GM21529 (cell line): ENCODE measurements at regions not wholly inside any gene's neighbourhood (a gene's known extent, or its start where the extent isn't known, plus 50 kb on each side); places are given as distances from the start of the nearest gene placed in this dataset.

ENCODE experiments used
- ATAC-seq: cut with Tn5 transposase; IDR thresholded peaks from one replicate; pipeline ENCODE4 v1.9.1; 2021; ENCODE audit not compliant: unreplicated experiment

DNA sequence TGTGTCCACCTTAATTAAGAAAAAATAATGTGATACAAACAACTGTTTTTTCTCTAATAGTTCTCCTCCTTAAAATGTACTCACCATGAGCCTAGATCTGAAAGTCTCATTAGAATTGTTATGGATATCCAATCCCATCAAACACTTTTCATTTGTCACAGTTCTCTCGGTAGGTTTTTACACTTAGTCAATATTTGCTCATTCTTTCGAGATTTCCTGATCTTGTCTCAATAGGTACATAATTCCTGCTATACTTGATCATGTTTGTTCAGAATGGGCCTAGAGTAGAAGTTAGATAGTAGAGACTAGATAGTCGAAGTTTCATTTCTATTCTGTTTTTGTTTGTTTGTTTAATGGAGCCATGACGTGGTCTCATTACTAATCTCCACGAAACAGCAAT, 2005.7 kb downstream of the NCAM2 start:
- ATAC-seq = no peak

DNA sequence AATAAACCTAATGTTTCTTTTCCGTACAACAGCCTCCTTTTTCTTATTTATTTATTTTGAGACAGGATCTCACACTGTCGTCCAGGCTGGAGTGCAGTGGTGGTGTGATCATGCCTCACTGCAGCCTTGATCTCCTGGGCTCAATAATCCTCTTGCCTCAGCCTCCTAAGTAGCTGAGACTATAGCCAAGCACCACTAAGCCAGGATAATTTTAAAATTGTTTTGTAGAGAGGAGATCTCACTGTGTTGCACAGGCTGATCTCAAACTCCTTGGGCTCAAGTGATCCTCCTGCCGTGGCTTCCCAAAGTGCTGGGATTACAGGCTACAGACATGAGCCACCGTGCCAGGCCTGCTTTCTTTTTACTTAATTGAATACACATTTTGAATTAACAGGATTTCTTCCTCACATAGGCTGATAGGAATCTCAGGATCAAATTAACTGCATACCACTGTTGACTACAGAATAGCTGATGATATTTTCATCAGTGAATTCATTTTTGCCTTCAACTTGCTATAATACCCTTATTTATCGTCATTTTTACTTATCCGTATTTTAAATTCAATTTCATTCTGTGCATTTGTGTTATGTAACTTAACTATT, 2010.5 kb downstream of the NCAM2 start:
- ATAC-seq = no peak

DNA sequence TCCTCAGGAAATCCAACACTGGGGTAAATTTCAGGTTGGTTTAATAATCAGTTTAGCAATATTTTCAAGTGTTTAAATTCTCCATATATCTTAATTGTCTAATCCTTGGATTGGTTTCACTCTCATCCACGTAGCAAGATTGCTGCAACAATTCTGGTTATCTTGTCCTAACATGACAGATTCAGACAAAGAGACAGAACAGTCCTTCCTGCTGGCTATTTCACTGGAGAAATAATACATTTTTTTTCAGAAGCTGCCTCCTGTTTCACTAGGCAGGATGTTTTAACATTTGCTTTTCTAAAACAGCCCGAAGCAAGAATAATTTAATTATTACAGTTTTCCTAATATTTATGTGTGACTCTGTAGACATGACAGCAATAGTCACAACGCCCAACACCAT, 2011.2 kb downstream of the NCAM2 start:
- no peak for ATAC-seq

DNA sequence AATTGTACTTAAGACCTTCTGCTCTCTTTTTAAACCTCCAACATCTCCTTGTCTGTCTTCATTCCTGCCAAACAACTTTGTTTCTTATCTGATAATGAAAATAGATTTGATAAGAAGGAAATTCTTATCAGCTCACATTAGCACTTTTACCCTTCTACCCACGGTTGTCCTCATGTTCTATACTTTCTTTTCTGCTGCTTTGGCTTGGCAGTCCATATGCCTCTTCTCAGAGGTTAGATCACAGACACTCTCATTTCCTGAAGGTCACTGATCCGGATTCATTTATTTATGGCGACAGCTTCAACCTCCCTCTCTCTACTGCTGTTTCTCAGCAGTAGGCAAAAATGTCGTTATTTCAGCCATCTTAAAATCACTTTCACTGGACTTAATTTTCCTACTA, 2015.8 kb downstream of the NCAM2 start:
- ATAC-seq = no peak

DNA sequence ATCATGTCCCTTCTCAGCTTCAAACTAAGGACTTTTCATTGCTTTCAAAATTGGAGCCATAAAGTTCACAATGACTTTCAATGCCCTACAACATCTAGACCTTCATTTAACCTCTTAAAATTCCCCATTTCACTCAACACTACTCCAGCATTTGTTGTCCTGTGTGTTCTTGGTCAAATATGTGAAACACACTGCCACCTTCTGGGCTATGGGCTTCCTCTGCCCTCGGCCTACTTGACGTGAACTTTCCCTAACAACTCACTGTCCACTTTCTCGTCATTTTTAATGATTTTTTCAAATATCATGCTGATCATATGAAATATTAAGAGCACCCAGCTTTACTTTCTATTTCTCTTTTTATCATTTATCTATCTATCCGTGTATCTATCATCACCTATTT, 2018.4 kb downstream of the NCAM2 start:
- ATAC-seq = no peak

DNA sequence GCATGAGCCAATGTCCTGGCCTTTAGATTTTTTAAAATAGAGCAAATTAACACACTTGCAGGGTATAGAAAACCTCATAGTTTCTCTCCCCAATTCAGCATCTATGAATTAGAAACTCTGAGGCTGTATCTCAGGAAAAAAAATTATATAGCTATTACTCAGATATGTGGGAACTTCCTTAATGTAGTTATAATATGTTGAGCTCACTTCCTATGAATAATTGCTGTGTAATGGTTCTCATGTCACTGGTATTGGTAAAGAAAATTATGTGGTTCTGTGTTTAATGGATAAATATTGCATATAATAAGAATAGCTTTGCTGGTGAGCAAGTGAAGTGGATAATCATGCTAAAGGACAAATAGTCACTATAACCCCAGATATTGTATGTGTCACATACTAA, 2019.8 kb downstream of the NCAM2 start:
- no peak for ATAC-seq

DNA sequence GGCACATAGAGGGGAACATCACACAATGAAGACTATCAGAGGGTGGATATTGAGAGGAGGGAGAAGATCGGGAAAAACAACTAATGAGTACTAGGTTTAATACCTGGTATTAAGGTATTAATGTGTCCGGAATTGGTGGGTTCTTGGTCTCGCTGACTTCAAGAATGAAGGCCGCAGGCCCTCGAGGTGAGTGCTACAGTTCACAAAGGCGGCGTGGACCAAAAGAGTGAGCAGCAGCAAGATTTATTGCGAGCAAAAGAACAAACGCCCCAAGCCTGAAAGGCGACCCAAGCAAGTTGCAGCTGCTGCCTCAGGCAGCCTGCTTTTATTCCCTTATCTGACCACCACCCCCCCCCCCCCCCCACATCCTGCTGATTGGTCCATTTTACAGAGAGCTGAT, 2022.8 kb downstream of the NCAM2 start:
- ATAC-seq = no peak

DNA sequence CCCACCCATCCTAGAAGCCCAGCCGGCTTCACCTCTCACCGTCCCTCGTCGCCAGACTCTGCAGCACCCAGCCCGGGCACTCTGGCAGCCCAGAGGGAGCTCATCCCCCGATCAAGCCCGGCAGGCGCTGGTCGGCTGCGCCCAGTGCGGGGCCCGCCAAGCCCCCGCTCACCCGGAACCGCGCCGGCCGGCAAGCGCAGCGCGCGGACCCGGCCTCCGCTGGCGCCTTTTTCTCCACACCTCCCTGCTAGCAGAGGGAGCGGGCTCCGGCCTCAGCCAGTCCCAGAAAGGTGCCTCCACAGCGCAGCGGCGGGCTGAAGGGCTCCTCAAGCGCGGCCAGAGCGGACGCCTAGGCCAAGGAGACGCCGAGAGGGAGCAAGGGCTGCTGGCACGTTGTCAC, 2023.3 kb downstream of the NCAM2 start:
- no peak for ATAC-seq

DNA sequence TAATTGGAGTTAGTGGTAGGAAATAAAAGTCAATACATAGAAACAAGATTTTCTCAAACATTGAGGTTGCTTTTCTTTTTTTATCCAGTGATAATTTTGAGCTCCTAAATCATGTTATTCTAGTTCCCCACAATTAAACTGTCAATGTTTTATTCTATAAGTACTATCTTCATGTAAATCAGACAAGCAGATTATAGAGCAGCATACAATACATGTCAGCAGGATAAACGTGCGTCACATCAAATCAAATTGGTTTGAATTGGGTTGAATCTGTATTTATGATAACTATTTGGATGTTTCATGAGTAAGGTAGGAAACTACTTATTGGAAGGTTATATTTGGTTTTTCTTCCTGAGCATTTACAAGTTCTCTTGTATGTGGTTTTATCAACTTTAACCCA, 2028.7 kb downstream of the NCAM2 start:
- ATAC-seq = no peak

DNA sequence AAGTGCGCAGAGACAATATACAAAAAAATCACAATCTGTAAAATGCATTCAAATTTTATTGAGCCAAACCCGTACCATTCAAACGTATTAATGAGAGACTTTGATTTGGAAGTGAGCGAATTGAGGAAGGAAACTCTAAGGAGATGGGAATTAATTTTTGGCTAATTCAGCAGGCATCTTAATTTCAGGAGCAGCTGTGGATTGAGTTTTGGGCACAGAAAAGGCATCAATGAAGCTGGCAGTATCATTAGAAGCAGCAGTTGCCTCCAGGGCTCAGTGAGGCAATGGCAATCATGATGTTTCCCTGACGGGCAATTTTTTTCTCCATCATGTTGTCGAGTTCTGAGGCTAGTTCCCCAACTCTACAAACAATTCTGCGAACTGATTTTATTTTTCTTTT, 2041.6 kb downstream of the NCAM2 start:
- no peak for ATAC-seq

DNA sequence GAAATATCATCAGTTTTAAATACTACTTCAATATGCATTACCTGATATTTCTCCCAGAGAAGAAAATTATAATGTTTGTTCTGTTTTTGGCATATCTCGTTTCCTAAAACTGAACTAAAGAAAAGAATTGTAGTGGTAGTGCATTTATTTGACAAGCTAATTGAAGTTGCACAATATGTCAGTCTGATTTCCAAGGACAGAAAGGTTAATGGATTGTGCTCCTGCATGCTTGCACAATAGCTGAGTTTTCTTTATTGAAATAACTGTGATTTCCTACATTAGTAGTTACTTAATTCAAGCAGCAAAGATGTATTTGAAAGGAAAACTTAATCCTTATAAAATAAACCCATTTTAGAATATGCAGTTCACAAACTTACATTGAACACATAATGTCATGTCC, 2047.7 kb downstream of the NCAM2 start:
- no peak for ATAC-seq

DNA sequence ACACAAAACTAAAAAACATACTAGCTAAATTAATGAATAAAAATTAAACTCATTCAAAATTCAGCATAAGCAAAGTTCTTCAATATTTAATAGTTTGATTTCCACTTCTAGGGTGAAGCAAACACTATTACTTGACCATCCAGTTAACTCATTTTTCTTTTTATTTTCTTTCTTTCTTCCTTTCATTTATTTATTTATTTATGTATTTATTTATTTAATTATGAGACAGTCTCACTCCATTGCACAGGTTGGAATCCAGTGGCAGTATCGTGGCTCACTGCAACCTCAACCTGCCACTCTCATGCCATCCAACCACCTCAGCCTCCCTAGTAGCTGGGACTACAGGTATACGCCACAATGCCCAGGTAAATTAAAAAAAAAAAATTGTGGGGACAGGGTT, 2069.5 kb downstream of the NCAM2 start:
- no peak for ATAC-seq

DNA sequence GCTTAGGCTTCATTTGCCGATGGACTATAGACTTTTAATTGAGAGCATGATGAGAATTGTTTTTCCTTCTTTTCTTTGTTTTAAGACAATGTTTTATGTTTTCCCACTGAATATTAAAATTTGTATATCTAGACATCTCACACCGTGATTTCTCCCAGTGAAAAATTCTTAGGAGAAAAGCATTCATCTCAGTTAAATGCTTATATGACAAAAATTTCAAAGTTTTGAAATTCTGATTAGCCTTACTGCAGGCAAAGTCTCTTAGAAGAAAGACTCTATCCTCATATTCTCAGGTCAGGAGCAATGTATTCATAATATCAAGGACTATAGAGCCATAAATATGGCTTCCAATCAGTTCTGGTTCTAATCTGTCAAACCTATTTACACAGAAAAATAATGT, 2085.0 kb downstream of the NCAM2 start:
- ATAC-seq = no peak

DNA sequence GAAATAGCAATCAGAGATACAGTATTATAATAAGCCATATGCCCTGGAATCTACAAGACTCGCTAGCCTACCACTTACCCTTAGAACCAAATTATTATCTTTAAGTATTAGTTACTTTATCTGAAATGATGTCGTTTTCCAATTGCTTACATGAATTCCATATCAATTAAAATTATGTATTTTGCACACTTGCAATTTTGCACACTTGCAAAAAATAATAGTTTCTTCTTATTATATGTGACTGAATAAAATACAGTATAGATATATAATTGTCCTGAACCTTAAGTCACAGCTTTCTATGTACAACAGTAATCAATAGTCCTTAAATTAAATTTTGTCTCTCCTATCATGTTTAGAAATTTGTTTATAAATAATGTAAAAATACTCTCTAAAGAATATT, 2095.1 kb downstream of the NCAM2 start:
- ATAC-seq = no peak

DNA sequence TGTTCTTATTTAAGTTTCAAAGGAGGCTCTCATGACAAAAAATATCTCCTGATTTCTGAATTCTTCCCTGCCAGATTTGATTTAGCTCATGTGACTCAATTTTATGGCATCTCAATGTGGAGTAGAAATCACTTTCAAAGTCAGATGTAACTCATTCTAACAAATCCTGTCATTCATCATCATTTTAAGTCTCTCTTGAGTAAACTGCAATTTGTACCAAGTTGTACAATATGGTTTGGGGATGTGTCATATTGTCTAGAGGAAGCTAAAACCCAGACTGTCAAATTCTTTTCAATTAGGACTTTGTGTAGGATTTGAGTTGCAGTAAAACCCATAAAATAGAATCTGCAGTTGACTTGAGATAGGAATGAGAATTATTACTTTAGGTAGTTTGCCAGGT, 2101.0 kb downstream of the NCAM2 start:
- ATAC-seq = no peak

DNA sequence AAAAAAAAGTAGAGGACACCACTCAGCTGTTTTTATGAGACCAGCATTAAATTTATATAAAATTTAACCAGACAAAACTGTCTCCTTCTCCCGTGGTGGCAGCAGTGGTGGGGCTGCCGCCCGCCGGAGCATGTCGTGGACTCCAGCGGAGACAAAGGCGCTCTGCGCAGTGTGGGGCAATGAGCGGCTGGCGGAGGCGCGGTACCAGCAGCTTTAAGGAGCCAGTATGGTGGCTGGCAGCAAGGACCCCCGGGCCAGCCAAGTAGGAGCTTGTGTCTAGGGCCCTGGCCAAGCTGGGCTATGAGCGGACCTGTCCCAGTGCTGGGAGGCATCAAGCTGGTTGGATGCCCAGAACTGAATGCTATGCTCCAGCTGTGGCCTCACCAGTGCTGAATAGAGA, 2102.9 kb downstream of the NCAM2 start:
- ATAC-seq = no peak

DNA sequence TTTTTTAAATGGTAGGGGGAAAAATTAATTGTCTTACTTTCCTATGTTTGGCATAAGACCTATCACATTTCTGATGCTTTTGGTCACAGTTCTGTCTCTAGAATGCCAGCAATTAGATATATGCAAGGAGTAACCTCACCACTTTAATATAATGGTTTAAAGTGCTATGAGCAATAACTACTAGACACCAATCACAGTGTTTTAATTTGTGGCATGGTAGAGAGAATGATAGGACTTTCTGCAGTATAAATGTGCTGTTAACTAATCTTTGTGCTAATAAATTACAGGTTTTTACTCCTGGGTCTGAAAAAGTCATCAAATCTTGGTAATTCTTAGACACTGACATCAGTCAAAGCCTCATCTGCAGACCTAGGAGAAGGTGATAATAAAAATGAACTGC, 2110.3 kb downstream of the NCAM2 start:
- ATAC-seq = no peak

DNA sequence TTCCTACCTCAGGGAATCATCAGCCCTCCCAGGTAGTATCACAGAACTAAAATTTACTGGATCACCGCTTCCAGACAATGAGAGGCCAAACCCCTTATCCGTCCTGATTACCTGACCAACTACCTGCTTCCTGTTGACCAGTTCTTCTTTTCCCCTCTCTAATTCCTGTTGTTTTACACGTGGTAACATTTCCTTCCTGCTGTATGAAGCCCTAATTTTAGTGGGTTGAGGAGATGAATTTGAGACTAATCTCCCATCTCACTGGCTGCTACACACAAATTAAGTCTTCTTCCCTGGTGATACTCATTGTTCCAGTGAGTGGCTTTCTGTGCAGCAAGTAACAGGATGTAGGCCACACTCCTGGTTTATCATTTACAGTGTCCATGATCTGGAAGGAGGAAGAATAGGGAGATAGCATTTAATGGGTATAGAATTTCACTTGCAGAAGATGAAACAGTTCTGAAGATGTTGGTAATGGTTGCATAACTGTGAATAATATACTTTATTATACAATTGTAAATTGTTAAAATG, 2112.9 kb downstream of the NCAM2 start:
- ATAC-seq = no peak

DNA sequence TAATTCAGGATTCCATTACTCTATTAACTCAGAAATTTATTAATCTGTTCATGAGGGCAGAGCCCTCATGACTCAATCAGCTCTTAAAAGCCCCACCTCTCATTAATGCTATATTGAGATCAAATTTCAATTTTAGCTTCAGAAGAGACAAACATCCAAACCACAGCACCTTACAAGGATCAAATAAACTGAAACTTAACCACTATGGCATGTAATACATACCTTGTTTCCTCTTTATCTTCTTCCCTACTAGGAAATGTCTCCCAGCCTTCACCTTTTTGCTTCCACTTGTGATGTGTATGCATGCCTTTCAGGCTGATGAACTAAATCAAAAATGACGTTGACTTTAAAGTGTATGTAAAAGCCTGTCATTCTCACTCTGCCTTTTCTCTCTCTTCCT, 2121.3 kb downstream of the NCAM2 start:
- no peak for ATAC-seq

DNA sequence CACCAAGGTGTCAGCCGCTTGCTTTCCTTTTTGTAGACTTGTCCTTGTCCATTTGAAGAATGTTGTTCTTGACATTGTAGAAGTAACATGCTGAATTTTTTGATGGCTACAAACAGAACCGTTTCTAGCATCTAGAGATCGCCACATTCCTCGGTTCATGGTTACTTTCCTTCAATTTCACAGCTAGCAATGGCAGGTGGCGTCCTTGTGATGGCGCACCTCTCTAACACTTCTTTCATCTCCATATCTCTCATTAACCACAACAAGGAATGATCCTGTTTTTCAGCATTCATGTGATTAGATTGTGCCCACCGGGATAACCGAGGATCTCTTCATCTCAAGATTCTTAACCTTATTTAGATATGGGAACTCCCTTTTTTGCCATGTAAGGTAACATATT, 2129.8 kb downstream of the NCAM2 start:
- ATAC-seq = no peak

DNA sequence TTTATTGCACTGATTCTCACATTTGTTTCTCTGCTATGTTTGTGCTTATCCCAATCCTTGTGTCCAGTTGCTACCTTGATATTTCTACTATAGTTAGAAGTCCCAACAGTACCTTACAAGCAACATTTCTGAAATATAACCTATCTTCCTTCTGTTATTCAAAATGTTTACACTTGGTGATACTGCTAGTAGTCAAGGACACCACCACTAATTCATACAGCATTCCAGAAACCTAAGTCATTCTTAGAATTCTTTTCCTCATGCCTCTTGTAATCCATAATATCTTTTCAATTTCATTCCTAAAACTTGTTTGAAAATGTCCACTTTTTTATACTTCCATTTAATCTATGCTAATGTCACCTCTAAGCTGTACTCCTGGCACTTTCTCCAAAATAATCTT, 2132.1 kb downstream of the NCAM2 start:
- no peak for ATAC-seq

DNA sequence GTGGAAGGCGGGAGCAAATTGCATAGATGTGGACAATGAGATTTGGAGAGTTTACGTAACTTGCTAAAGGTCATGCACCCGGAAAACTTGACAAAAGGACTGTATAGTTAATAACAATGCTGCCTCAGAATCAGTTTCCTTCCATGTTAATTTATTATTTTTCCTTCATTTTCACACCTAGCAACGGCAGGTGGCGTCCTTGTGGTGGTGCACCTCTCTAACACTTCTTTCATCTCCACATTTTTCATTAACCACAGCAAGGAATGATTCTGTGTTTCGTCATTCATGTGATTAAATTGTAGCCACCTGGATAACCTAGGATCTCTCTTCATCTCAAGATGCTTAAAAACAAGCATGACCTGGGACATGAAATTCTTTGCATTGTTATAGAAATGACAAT, 2133.0 kb downstream of the NCAM2 start:
- ATAC-seq = no peak

DNA sequence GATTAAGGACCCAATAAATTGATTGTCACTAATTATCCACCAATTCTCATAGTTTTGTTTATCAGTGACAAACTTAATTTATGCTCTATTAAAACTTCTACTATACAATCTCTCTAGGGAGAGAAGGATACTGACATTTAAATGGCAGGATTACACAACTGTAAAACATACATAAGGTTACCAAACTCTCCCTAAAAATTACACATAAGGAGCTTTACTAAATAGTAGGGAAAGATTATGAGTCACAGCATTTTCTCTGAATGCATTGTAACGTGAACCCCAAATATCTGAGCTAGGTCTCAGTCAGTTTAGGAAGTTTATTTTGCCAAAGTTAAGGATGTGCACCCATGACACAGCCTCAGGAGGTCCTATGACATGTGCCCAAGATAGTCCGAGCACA, 2140.6 kb downstream of the NCAM2 start:
- ATAC-seq = no peak

DNA sequence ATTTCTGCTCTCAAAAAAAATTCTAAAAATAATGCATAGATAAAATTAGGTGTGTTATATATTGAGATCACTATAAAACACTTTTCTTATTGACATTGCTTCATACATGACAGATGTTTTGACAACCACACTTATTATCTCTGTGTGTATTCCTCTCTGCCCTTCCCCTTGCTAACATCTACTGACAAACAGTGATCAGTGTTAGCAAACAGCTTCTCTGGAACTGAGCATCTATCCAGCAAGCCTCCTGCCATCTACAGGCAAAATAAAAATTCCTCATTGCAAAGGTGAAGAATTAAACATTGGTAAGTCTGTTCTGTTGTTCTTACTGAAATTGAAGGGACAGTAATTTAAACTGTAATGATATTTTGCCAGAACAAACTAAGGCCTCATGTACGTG, 2153.9 kb downstream of the NCAM2 start:
- no peak for ATAC-seq
